A549 (cell line): ENCODE measurements at regions not wholly inside any gene's neighbourhood (a gene's known extent, or its start where the extent isn't known, plus 50 kb on each side); places are given as distances from the start of the nearest gene placed in this dataset.

ENCODE experiments used
- ATAC-seq, 2 experiments: fragments of 200-7000 bp in 1 of 2; fragments of >200 bp in 1 of 2; cut with Nextera tagmentation in 1 of 2; cut with Tn5 transposase in 1 of 2; 3 replicates each; pipeline versions ENCODE4 v1.8.0 to v1.9.1; 2018 to 2020; ENCODE audit warnings: mild to moderate bottlenecking in 1 of 2, moderate library complexity in 1 of 2
- CTCF ChIA-PET: fragments of 300-600 bp; sonication (Branson Sonifier 250); formaldehyde crosslinking; extraction: SDS; loops from one replicate; lab custom pipeline; 2021; ENCODE audit warnings: antibody characterized with exemption, inconsistent platforms; lab: Yijun Ruan, JAX
- POLR2A ChIA-PET: fragments of 350-600 bp; formaldehyde crosslinking; extraction: SDS; loops from one replicate; lab custom pipeline; 2021; ENCODE audit warnings: antibody characterized with exemption, inconsistent platforms; lab: Yijun Ruan, JAX
- DNase-seq, 2 experiments: peaks; one replicate each; pipeline versions ENCODE4 v3.0.0 to v3.0.0-alpha.2; 2011 to 2016; ENCODE audit warnings: low read depth in 1 of 2, low spot score in 1 of 2
- FAIRE-seq: peaks from 2 replicates; lab custom pipeline; 2011; peaks lifted over from hg19 to GRCh38; lab: Jason Lieb, UNC
- H3K27ac ChIP-seq, 2 experiments: fragments of >200 bp; sonication (Bioruptor Twin); formaldehyde crosslinking; 3 replicates each; pipeline ENCODE4 v1.5.1; 2016 to 2017
- H3K4me1 ChIP-seq: fragments of >200 bp; sonication (Bioruptor Twin); formaldehyde crosslinking; 3 replicates; pipeline ENCODE4 v1.6.1; 2016
- H3K4me2 ChIP-seq: fragments of >200 bp; sonication (Bioruptor Twin); formaldehyde crosslinking; 3 replicates; pipeline ENCODE4 v1.6.1; 2016
- H3K4me3 ChIP-seq: fragments of >200 bp; sonication (Bioruptor Twin); formaldehyde crosslinking; 3 replicates; pipeline ENCODE4 v1.5.1; 2016
- H3K9me3 ChIP-seq: fragments of >200 bp; sonication (Bioruptor Twin); formaldehyde crosslinking; 3 replicates; pipeline ENCODE4 v1.6.1; 2016
- CHD2 ChIP-seq: fragments of 150-350 bp; IDR thresholded peaks from 2 replicates; pipeline ENCODE4 v1.6.1; 2014; ENCODE audit warnings: low read length; ENCODE audit not compliant: partially characterized antibody
- CHD4 ChIP-seq: fragments of 200-600 bp; sonication (generic); IDR thresholded peaks from 2 replicates; pipeline ENCODE4 v1.6.1; 2016; ENCODE audit warnings: antibody characterized with exemption, mild to moderate bottlenecking, borderline replicate concordance
- EHMT2 ChIP-seq: fragments of 200-600 bp; sonication (generic); IDR thresholded peaks from 2 replicates; pipeline ENCODE4 v1.6.1; 2016; ENCODE audit warnings: antibody characterized with exemption, low read depth, mild to moderate bottlenecking, moderate library complexity
- ELK1 ChIP-seq: fragments of 150-350 bp; IDR thresholded peaks from 2 replicates; pipeline ENCODE4 v1.6.1; 2014; ENCODE audit warnings: low read depth, mild to moderate bottlenecking, low read length
- HOXA7 ChIP-seq: fragments of 250-450 bp; sonication (Bioruptor Pico); IDR thresholded peaks from 2 replicates; pipeline ENCODE4 v1.5.0; 2020; ENCODE audit warnings: mild to moderate bottlenecking, moderate library complexity
- HOXB5 ChIP-seq: fragments of 250-450 bp; sonication (Bioruptor Pico); IDR thresholded peaks from 2 replicates; pipeline ENCODE4 v1.5.0; 2020; ENCODE audit warnings: mild to moderate bottlenecking, moderate library complexity
- JUN ChIP-seq, 2 experiments: fragments of >200 bp; sonication (Bioruptor Twin); formaldehyde crosslinking; IDR thresholded peaks; 2 replicates in 1 of 2; 3 replicates in 1 of 2; pipeline ENCODE4 v1.6.1; 2016 to 2017
- JUNB ChIP-seq: fragments of >200 bp; sonication (Bioruptor Twin); formaldehyde crosslinking; IDR thresholded peaks from 2 replicates; pipeline ENCODE4 v1.6.1; 2016
- KDM1A ChIP-seq: fragments of 200-600 bp; sonication (generic); IDR thresholded peaks from 2 replicates; pipeline ENCODE4 v1.6.1; 2016; ENCODE audit warnings: low read depth, mild to moderate bottlenecking
- MAFK ChIP-seq: fragments of 450-650 bp; IDR thresholded peaks from 2 replicates; pipeline ENCODE4 v1.6.1; 2014; ENCODE audit not compliant: partially characterized antibody
- MAZ ChIP-seq: fragments of 150-350 bp; IDR thresholded peaks from 2 replicates; pipeline ENCODE4 v1.6.1; 2014; ENCODE audit warnings: antibody characterized with exemption, low read depth, low read length, borderline replicate concordance
- NR3C1 ChIP-seq: fragments of >200 bp; sonication (Bioruptor Twin); formaldehyde crosslinking; IDR thresholded peaks from 3 replicates; pipeline ENCODE4 v1.6.1; 2017
- RFX5 ChIP-seq: fragments of 450-650 bp; IDR thresholded peaks from 2 replicates; pipeline ENCODE4 v1.7.1; 2014; ENCODE audit warnings: antibody characterized with exemption, mild to moderate bottlenecking, moderate library complexity
- ZC3H11A ChIP-seq: fragments of 450-650 bp; IDR thresholded peaks from 2 replicates; pipeline ENCODE4 v1.6.1; 2014; ENCODE audit warnings: antibody characterized with exemption, mild to moderate bottlenecking
- ZFP36 ChIP-seq: fragments of 450-650 bp; IDR thresholded peaks from 2 replicates; pipeline ENCODE4 v1.6.1; 2014; ENCODE audit warnings: borderline replicate concordance; ENCODE audit not compliant: partially characterized antibody
- ZSCAN20 ChIP-seq: fragments of 250-450 bp; sonication (Bioruptor Pico); IDR thresholded peaks from 2 replicates; pipeline ENCODE4 v1.8.0; 2022; ENCODE audit warnings: mild to moderate bottlenecking, moderate library complexity
- WGBS: methylation state at CpG from one replicate; pipeline ENCODE4 v1.1.6; 2017; ENCODE audit errors: missing lambda C conversion rate; 5-methylcytosine and 5-hydroxymethylcytosine counted together
- TF ChIP-seq, protein P1 (sequence below): fragments of 450-650 bp; IDR thresholded peaks from 2 replicates; pipeline ENCODE4 v1.6.1; 2014; ENCODE audit warnings: antibody characterized with exemption

- H3K4me2 ChIP-seq = no peak overlapping the region
- no peak overlapping the region for H3K27ac ChIP-seq
- H3K4me1 ChIP-seq = no peaks in the 10 kb centered on the region
- ATAC-seq (no peak), DNase-seq (no peak), FAIRE-seq (no peak)
- H3K9me3 ChIP-seq = no peaks in the 10 kb centered on the region
- POLR2A ChIA-PET = no interaction called here
- WGBS = 0% methylated on average over 1 of the region's 1 CpG
- no peak for TF ChIP-seq HOXB5 (CRISPR knock-in tag)
- TF ChIP-seq MAFK = peak; percentile 69
- TF ChIP-seq, all 56 proteins: peak for 1
- H3K4me3 ChIP-seq = no peak overlapping the region
- CTCF ChIA-PET = interaction anchor here (1.8 kb wide), 1 partner anchor 30 kb away, joined by 4 read pairs; no protein-coding TSS in a partner anchor
These were observed 373.2 kb upstream of the CHD6 start for GRCh38 chr20:41991412-41991811.

GRCh38 chr20:41989935-41990635, 371.9 kb upstream of the CHD6 start:
- Histone ChIP-seq H3K4me3 (no peak overlapping the region), H3K4me2 (no peak overlapping the region), H3K4me1 (no peaks in the 10 kb centered on the region), H3K27ac (no peak overlapping the region), H3K9me3 (no peaks in the 10 kb centered on the region)
- ChIA-PET CTCF (interaction anchor here (1.8 kb wide), 1 partner anchor 28 kb away, joined by 4 read pairs; no protein-coding TSS in a partner anchor), POLR2A (no interaction called here)
- WGBS = 8% methylated on average over 10 of the region's 10 CpGs
- no peak for DNase-seq
- no peak for ATAC-seq
- TF ChIP-seq JUNB (no peak), ZFP36 (no peak), KDM1A (no peak)
- TF ChIP-seq, protein P1, sequence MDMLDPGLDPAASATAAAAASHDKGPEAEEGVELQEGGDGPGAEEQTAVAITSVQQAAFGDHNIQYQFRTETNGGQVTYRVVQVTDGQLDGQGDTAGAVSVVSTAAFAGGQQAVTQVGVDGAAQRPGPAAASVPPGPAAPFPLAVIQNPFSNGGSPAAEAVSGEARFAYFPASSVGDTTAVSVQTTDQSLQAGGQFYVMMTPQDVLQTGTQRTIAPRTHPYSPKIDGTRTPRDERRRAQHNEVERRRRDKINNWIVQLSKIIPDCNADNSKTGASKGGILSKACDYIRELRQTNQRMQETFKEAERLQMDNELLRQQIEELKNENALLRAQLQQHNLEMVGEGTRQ = no peak
- FAIRE-seq = no peak

- ChIA-PET CTCF (no interaction called here), POLR2A (no interaction called here)
- FAIRE-seq = no peak
- Histone ChIP-seq H3K4me2 (no peak overlapping the region), H3K27ac (no peak overlapping the region), H3K4me1 (no peaks in the 10 kb centered on the region), H3K9me3 (no peaks in the 10 kb centered on the region), H3K4me3 (no peak overlapping the region)
- no peak for ATAC-seq
- DNase-seq = no peak
- TF ChIP-seq HOXA7 (CRISPR knock-in tag) (no peak), ZC3H11A (peak; percentile 72)
- TF ChIP-seq, all 56 proteins: peak for 1
- 0% methylated on average over 3 of the region's 3 CpGs for WGBS
These were observed 371.0 kb upstream of the CHD6 start for GRCh38 chr20:41989039-41989679.

DNA sequence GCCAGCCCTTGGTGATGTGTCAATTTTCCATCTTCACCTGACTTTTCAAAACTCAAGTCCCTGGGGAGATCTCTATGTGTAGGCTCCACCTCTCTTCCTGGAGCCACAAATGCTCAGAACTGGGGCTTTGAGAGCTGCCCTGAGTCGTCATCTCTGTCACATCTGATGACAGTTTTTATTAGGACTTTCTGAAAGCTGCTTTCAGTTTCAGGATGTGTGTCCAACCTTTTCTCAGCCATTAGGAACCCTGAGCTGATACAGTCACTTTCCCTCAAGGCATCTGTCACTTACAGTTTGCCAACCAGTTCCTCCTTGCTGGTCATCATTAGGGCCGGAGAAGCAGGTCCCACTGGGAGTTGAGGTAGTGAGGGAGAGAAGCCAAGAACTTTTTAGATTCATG, 365.9 kb upstream of the CHD6 start:
- 0% methylated on average over 2 of the region's 2 CpGs for WGBS
- ATAC-seq = no peak
- CTCF ChIA-PET = interaction anchor here (1.6 kb wide), 1 partner anchor 11 kb away, joined by 4 read pairs; no protein-coding TSS in a partner anchor

More for the DNA sequence above, 365.9 kb upstream of the CHD6 start:
- DNase-seq (no peak), FAIRE-seq (no peak)
- Histone ChIP-seq H3K27ac (no peak overlapping the region), H3K4me2 (no peak overlapping the region), H3K4me1 (no peaks in the 10 kb centered on the region), H3K9me3 (no peaks in the 10 kb centered on the region), H3K4me3 (no peak overlapping the region)
- no peak for TF ChIP-seq MAZ
- TF ChIP-seq CHD4 = no peak
- no peak for TF ChIP-seq JUN (IDR thresholded peaks at IDR 0.05)
- no peak for TF ChIP-seq HOXA7 (CRISPR knock-in tag)
- no peak for TF ChIP-seq ZSCAN20 (CRISPR knock-in tag)
- no peak for TF ChIP-seq CHD2
- TF ChIP-seq ELK1 = no peak
- TF ChIP-seq RFX5 = no peak
- TF ChIP-seq HOXB5 (CRISPR knock-in tag) = no peak
- TF ChIP-seq NR3C1 = no peak
- TF ChIP-seq EHMT2 = no peak
- POLR2A ChIA-PET = no interaction called here
